Gastrocnemius medialis (tissue), 4 donors: ENCODE measurements at regions not wholly inside any gene's neighbourhood (a gene's known extent, or its start where the extent isn't known, plus 50 kb on each side); places are given as distances from the start of the nearest gene placed in this dataset.

ENCODE experiments used
- ATAC-seq, 2 donors: fragments of 150-250 bp; one replicate each; pipeline ENCODE4 v1.9.1; 2016
- DNase-seq, 2 donors: peaks; one replicate each; pipeline ENCODE4 v3.0.0-alpha.2; 2019
- H3K27ac ChIP-seq, 4 donors: fragments of 200-600 bp; sonication (generic); 1 replicate in 1 of 4; 2 replicates in 3 of 4; pipeline ENCODE4 v1.5.1; 2016 to 2018; ENCODE audit warnings: mild to moderate bottlenecking in 2 of 4, moderate library complexity in 1 of 4
- H3K27me3 ChIP-seq, 3 donors: fragments of 200-600 bp; sonication (generic) in 2 of 3; 1 replicate in 1 of 3; 2 replicates in 2 of 3; pipeline versions ENCODE4 v1.5.1 to v1.6.0; 2016 to 2019; ENCODE audit warnings: mild to moderate bottlenecking in 1 of 3, moderate library complexity in 1 of 3
- H3K36me3 ChIP-seq, 2 donors: fragments of 200-600 bp; sonication (generic) in 1 of 2; one replicate each; pipeline ENCODE4 v1.5.1; 2017 to 2018
- H3K4me1 ChIP-seq, 2 donors: fragments of 200-600 bp; sonication (generic) in 1 of 2; one replicate each; pipeline ENCODE4 v1.5.1; 2016 to 2017; ENCODE audit warnings: mild to moderate bottlenecking in 2 of 2
- H3K4me3 ChIP-seq, 4 donors: fragments of 200-600 bp; sonication (generic) in 3 of 4; 1 replicate in 1 of 4; 2 replicates in 3 of 4; pipeline ENCODE4 v1.5.1; 2016 to 2019; ENCODE audit warnings: mild to moderate bottlenecking in 2 of 4
- H3K9me3 ChIP-seq, 3 donors: fragments of 200-600 bp; sonication (generic) in 2 of 3; 1 replicate in 1 of 3; 2 replicates in 2 of 3; pipeline ENCODE4 v1.5.1; 2016 to 2019
- CTCF ChIP-seq, 5 experiments: fragments of 450-650 bp in 3 of 5; fragments of 200-600 bp in 2 of 5; sonication (generic) in 2 of 5; IDR thresholded peaks in 4 of 5; conservative IDR thresholded peaks in 1 of 5; 1 replicate in 4 of 5; 2 replicates in 1 of 5; pipeline ENCODE4 v1.5.1; 2016 to 2019; ENCODE audit warnings: antibody characterized with exemption in 5 of 5, mild to moderate bottlenecking in 3 of 5, moderate library complexity in 3 of 5
- POLR2A ChIP-seq, 2 donors: fragments of 450-650 bp; IDR thresholded peaks; one replicate each; pipeline ENCODE4 v1.6.1; 2017; ENCODE audit warnings: antibody characterized with exemption in 2 of 2, mild to moderate bottlenecking in 2 of 2, moderate library complexity in 2 of 2
- in situ Hi-C, 4 donors: fragments of 200-750 bp; cut with MboI; loops; one replicate each; pipeline versions ENCODE4 v1.15.0 to v1.8.0; 2017; ENCODE audit warnings: low sequenced_read_pairs in 4 of 4
- intact Hi-C: fragments of 100-400 bp; cut with DNase I; formaldehyde crosslinking; loops from one replicate; pipeline ENCODE4 v1.15.1; 2023; ENCODE audit warnings: low total_unique reads

GRCh38 chr15:69957175-69957574 lies 140.5 kb downstream of the TLE3 start:
- TF ChIP-seq CTCF (IDR thresholded peaks at IDR 0.05 in 4 of 5, conservative IDR thresholded peaks at IDR 0.05 in 1 of 5) (no peak), POLR2A (IDR thresholded peaks at IDR 0.05) (no peak)
- no peaks in the 10 kb centered on the region for H3K36me3 ChIP-seq
- no peaks in the 10 kb centered on the region for H3K27me3 ChIP-seq
- H3K27ac ChIP-seq: no peak overlapping the region
- no peak for ATAC-seq
- H3K4me1 ChIP-seq: no peaks in the 10 kb centered on the region
- intact Hi-C loops: no loop called here
- no peak overlapping the region for H3K4me3 ChIP-seq
- no peaks in the 10 kb centered on the region for H3K9me3 ChIP-seq
- DNase-seq: no peak
- in situ Hi-C loops: no loop called here

- in situ Hi-C loops (no loop called here), intact Hi-C loops (no loop called here)
- no peaks in the 10 kb centered on the region for H3K36me3 ChIP-seq
- ATAC-seq: no peak
- no peak for TF ChIP-seq CTCF (IDR thresholded peaks at IDR 0.05 in 4 of 5, conservative IDR thresholded peaks at IDR 0.05 in 1 of 5)
- no peak for TF ChIP-seq POLR2A (IDR thresholded peaks at IDR 0.05)
- H3K4me3 ChIP-seq: no peak overlapping the region
- no peak overlapping the region for H3K27ac ChIP-seq
- DNase-seq: no peak
- no peaks in the 10 kb centered on the region for H3K9me3 ChIP-seq
- H3K27me3 ChIP-seq: no peaks in the 10 kb centered on the region
- H3K4me1 ChIP-seq: no peaks in the 10 kb centered on the region
These were observed 139.1 kb downstream of the TLE3 start for GRCh38 chr15:69958496-69959084.

GRCh38 chr15:69962561-69962960 lies 135.2 kb downstream of the TLE3 start:
- DNase-seq (no peak), ATAC-seq (no peak)
- no peaks in the 10 kb centered on the region for H3K36me3 ChIP-seq
- H3K4me3 ChIP-seq: no peak overlapping the region
- intact Hi-C loops (no loop called here), in situ Hi-C loops (no loop called here)
- TF ChIP-seq POLR2A (IDR thresholded peaks at IDR 0.05): no peak
- TF ChIP-seq CTCF (IDR thresholded peaks at IDR 0.05 in 4 of 5, conservative IDR thresholded peaks at IDR 0.05 in 1 of 5): no peak
- H3K27ac ChIP-seq: no peak overlapping the region
- H3K9me3 ChIP-seq: no peaks in the 10 kb centered on the region
- H3K4me1 ChIP-seq: no peaks in the 10 kb centered on the region
- no peaks in the 10 kb centered on the region for H3K27me3 ChIP-seq

GRCh38 chr15:69963385-69963784 lies 134.3 kb downstream of the TLE3 start:
- Histone ChIP-seq H3K27me3 (no peaks in the 10 kb centered on the region), H3K9me3 (no peaks in the 10 kb centered on the region), H3K27ac (no peak overlapping the region), H3K4me3 (no peak overlapping the region), H3K4me1 (no peaks in the 10 kb centered on the region), H3K36me3 (no peaks in the 10 kb centered on the region)
- no peak for ATAC-seq
- in situ Hi-C loops (no loop called here), intact Hi-C loops (no loop called here)
- DNase-seq: no peak
- TF ChIP-seq CTCF (IDR thresholded peaks at IDR 0.05 in 4 of 5, conservative IDR thresholded peaks at IDR 0.05 in 1 of 5): no peak
- TF ChIP-seq POLR2A (IDR thresholded peaks at IDR 0.05): no peak

- ATAC-seq: no peak
- in situ Hi-C loops (no loop called here), intact Hi-C loops (no loop called here)
- H3K4me1 ChIP-seq: no peaks in the 10 kb centered on the region
- H3K36me3 ChIP-seq: no peaks in the 10 kb centered on the region
- H3K9me3 ChIP-seq: no peaks in the 10 kb centered on the region
- TF ChIP-seq CTCF (IDR thresholded peaks at IDR 0.05 in 4 of 5, conservative IDR thresholded peaks at IDR 0.05 in 1 of 5): no peak
- TF ChIP-seq POLR2A (IDR thresholded peaks at IDR 0.05): no peak
- no peak overlapping the region for H3K27ac ChIP-seq
- no peak overlapping the region for H3K4me3 ChIP-seq
- H3K27me3 ChIP-seq: no peaks in the 10 kb centered on the region
- DNase-seq: no peak
These were observed 125.9 kb downstream of the TLE3 start for GRCh38 chr15:69971771-69972170.
